BJ (cell line): ENCODE measurements at regions not wholly inside any gene's neighbourhood (a gene's known extent, or its start where the extent isn't known, plus 50 kb on each side); places are given as distances from the start of the nearest gene placed in this dataset.

Experiments used
- CTCF ChIA-PET: fragments of 350-600 bp; formaldehyde crosslinking; extraction: SDS; loops from one replicate; lab custom pipeline; 2021; ENCODE audit warnings: antibody characterized with exemption, inconsistent platforms; lab: Yijun Ruan, JAX
- POLR2A ChIA-PET: fragments of 300-600 bp; sonication (Branson Sonifier 250); formaldehyde crosslinking; extraction: SDS; loops from one replicate; lab custom pipeline; 2021; ENCODE audit warnings: antibody characterized with exemption; lab: Charles Lee
- DNase-seq: peaks from one replicate; pipeline ENCODE4 v3.0.0-alpha.2; 2011; ENCODE audit warnings: low read depth
- H3K27me3 ChIP-seq: 2 replicates; pipeline ENCODE4 v1.6.0; 2011; ENCODE audit warnings: low read length; ENCODE audit not compliant: control insufficient read depth, insufficient read depth
- H3K36me3 ChIP-seq: 2 replicates; pipeline ENCODE4 v1.5.1; 2011; ENCODE audit warnings: low read length; ENCODE audit not compliant: control insufficient read depth, insufficient read depth
- H3K4me3 ChIP-seq: 2 replicates; pipeline ENCODE4 v1.5.1; 2011; ENCODE audit warnings: low read depth, mild to moderate bottlenecking, control low read depth, low read length
- CTCF ChIP-seq: IDR thresholded peaks from 2 replicates; pipeline ENCODE4 v1.5.1; 2011; ENCODE audit warnings: low read depth, mild to moderate bottlenecking, control low read depth, inconsistent platforms, low read length, moderate library complexity; ENCODE audit not compliant: insufficient read depth

GRCh38 chr10:78175444-78176015 lies 141.9 kb downstream of the RPS24 start:
- ChIA-PET CTCF (no interaction called here), POLR2A (no interaction called here)
- no peak for DNase-seq
- Histone ChIP-seq H3K36me3 (no peaks in the 10 kb centered on the region), H3K4me3 (no peak overlapping the region), H3K27me3 (0 out of 2 replicates have a peak, but pooled peaks cover 2% of the 10 kb centered on the region)
- TF ChIP-seq CTCF: no peak

GRCh38 chr10:78176320-78177317 lies 143.0 kb downstream of the RPS24 start:
- TF ChIP-seq CTCF: no peak
- no peaks in the 10 kb centered on the region for H3K36me3 ChIP-seq
- ChIA-PET CTCF (no interaction called here), POLR2A (no interaction called here)
- H3K4me3 ChIP-seq: no peak overlapping the region
- peaks cover 3% of the 10 kb centered on the region; the same call in 1 of the 2 replicates for H3K27me3 ChIP-seq
- DNase-seq: no peak

- TF ChIP-seq CTCF: no peak
- DNase-seq: no peak
- CTCF ChIA-PET: no interaction called here
- Histone ChIP-seq H3K36me3 (no peaks in the 10 kb centered on the region), H3K27me3 (peaks cover 5% of the 10 kb centered on the region; the same call in 1 of the 2 replicates), H3K4me3 (no peak overlapping the region)
- POLR2A ChIA-PET: no interaction called here
Measured at GRCh38 chr10:78177491-78178185, 144.0 kb downstream of the RPS24 start.

- CTCF ChIA-PET: no interaction called here
- no peaks in the 10 kb centered on the region for H3K36me3 ChIP-seq
- DNase-seq: no peak
- peaks cover 5% of the 10 kb centered on the region; the same call in 1 of the 2 replicates for H3K27me3 ChIP-seq
- POLR2A ChIA-PET: no interaction called here
- no peak overlapping the region for H3K4me3 ChIP-seq
- no peak for TF ChIP-seq CTCF
Measured at GRCh38 chr10:78178397-78178796, 144.7 kb downstream of the RPS24 start.

- DNase-seq: no peak
Measured at GRCh38 chr10:78178940-78179339, 145.3 kb downstream of the RPS24 start.

More at GRCh38 chr10:78178940-78179339, 145.3 kb downstream of the RPS24 start:
- Histone ChIP-seq H3K27me3 (peaks cover 5% of the 10 kb centered on the region; the same call in 1 of the 2 replicates), H3K36me3 (no peaks in the 10 kb centered on the region), H3K4me3 (no peak overlapping the region)
- no peak for TF ChIP-seq CTCF
- POLR2A ChIA-PET: no interaction called here
- CTCF ChIA-PET: no interaction called here
